Gastrocnemius medialis (tissue), 4 donors: ENCODE measurements at regions not wholly inside any gene's neighbourhood (a gene's known extent, or its start where the extent isn't known, plus 50 kb on each side); places are given as distances from the start of the nearest gene placed in this dataset.

Experiments used
- ATAC-seq, 2 donors: fragments of 150-250 bp; one replicate each; pipeline ENCODE4 v1.9.1; 2016
- DNase-seq, 2 donors: peaks; one replicate each; pipeline ENCODE4 v3.0.0-alpha.2; 2019
- H3K27ac ChIP-seq, 4 donors: fragments of 200-600 bp; sonication (generic); 1 replicate in 1 of 4; 2 replicates in 3 of 4; pipeline ENCODE4 v1.5.1; 2016 to 2018; ENCODE audit warnings: mild to moderate bottlenecking in 2 of 4, moderate library complexity in 1 of 4
- H3K27me3 ChIP-seq, 3 donors: fragments of 200-600 bp; sonication (generic) in 2 of 3; 1 replicate in 1 of 3; 2 replicates in 2 of 3; pipeline versions ENCODE4 v1.5.1 to v1.6.0; 2016 to 2019; ENCODE audit warnings: mild to moderate bottlenecking in 1 of 3, moderate library complexity in 1 of 3
- H3K36me3 ChIP-seq, 2 donors: fragments of 200-600 bp; sonication (generic) in 1 of 2; one replicate each; pipeline ENCODE4 v1.5.1; 2017 to 2018
- H3K4me1 ChIP-seq, 2 donors: fragments of 200-600 bp; sonication (generic) in 1 of 2; one replicate each; pipeline ENCODE4 v1.5.1; 2016 to 2017; ENCODE audit warnings: mild to moderate bottlenecking in 2 of 2
- H3K4me3 ChIP-seq, 4 donors: fragments of 200-600 bp; sonication (generic) in 3 of 4; 1 replicate in 1 of 4; 2 replicates in 3 of 4; pipeline ENCODE4 v1.5.1; 2016 to 2019; ENCODE audit warnings: mild to moderate bottlenecking in 2 of 4
- H3K9me3 ChIP-seq, 3 donors: fragments of 200-600 bp; sonication (generic) in 2 of 3; 1 replicate in 1 of 3; 2 replicates in 2 of 3; pipeline ENCODE4 v1.5.1; 2016 to 2019
- CTCF ChIP-seq, 5 experiments: fragments of 450-650 bp in 3 of 5; fragments of 200-600 bp in 2 of 5; sonication (generic) in 2 of 5; IDR thresholded peaks in 4 of 5; conservative IDR thresholded peaks in 1 of 5; 1 replicate in 4 of 5; 2 replicates in 1 of 5; pipeline ENCODE4 v1.5.1; 2016 to 2019; ENCODE audit warnings: antibody characterized with exemption in 5 of 5, mild to moderate bottlenecking in 3 of 5, moderate library complexity in 3 of 5
- POLR2A ChIP-seq, 2 donors: fragments of 450-650 bp; IDR thresholded peaks; one replicate each; pipeline ENCODE4 v1.6.1; 2017; ENCODE audit warnings: antibody characterized with exemption in 2 of 2, mild to moderate bottlenecking in 2 of 2, moderate library complexity in 2 of 2
- in situ Hi-C, 4 donors: fragments of 200-750 bp; cut with MboI; loops; one replicate each; pipeline versions ENCODE4 v1.15.0 to v1.8.0; 2017; ENCODE audit warnings: low sequenced_read_pairs in 4 of 4
- intact Hi-C: fragments of 100-400 bp; cut with DNase I; formaldehyde crosslinking; loops from one replicate; pipeline ENCODE4 v1.15.1; 2023; ENCODE audit warnings: low total_unique reads

- TF ChIP-seq POLR2A (IDR thresholded peaks at IDR 0.05) = no peak
- TF ChIP-seq CTCF (IDR thresholded peaks at IDR 0.05 in 4 of 5, conservative IDR thresholded peaks at IDR 0.05 in 1 of 5) = no peak
- in situ Hi-C loops (no loop called here), intact Hi-C loops (no loop called here)
- Histone ChIP-seq H3K27ac (no peak overlapping the region), H3K4me3 (no peak overlapping the region), H3K36me3 (no peaks in the 10 kb centered on the region), H3K9me3 (no peaks in the 10 kb centered on the region), H3K4me1 (no peaks in the 10 kb centered on the region), H3K27me3 (no peaks in the 10 kb centered on the region)
- DNase-seq (no peak), ATAC-seq (no peak)
Observed at GRCh38 chr12:74144396-74144795, 393.2 kb upstream of the ATXN7L3B start.

GRCh38 chr12:74145328-74145727 lies 392.3 kb upstream of the ATXN7L3B start:
- no peaks in the 10 kb centered on the region for H3K4me1 ChIP-seq
- intact Hi-C loops = no loop called here
- no peak overlapping the region for H3K27ac ChIP-seq
- DNase-seq = no peak
- H3K27me3 ChIP-seq = no peaks in the 10 kb centered on the region
- no peak for ATAC-seq
- H3K36me3 ChIP-seq = no peaks in the 10 kb centered on the region
- in situ Hi-C loops = no loop called here
- no peak overlapping the region for H3K4me3 ChIP-seq
- TF ChIP-seq POLR2A (IDR thresholded peaks at IDR 0.05) (no peak), CTCF (IDR thresholded peaks at IDR 0.05 in 4 of 5, conservative IDR thresholded peaks at IDR 0.05 in 1 of 5) (no peak)
- no peaks in the 10 kb centered on the region for H3K9me3 ChIP-seq

GRCh38 chr12:74148849-74149248 lies 388.8 kb upstream of the ATXN7L3B start:
- Histone ChIP-seq H3K36me3 (no peaks in the 10 kb centered on the region), H3K27ac (no peak overlapping the region), H3K4me1 (no peaks in the 10 kb centered on the region), H3K4me3 (no peak overlapping the region), H3K27me3 (no peaks in the 10 kb centered on the region), H3K9me3 (no peaks in the 10 kb centered on the region)
- no peak for TF ChIP-seq POLR2A (IDR thresholded peaks at IDR 0.05)
- no peak for TF ChIP-seq CTCF (IDR thresholded peaks at IDR 0.05 in 4 of 5, conservative IDR thresholded peaks at IDR 0.05 in 1 of 5)
- in situ Hi-C loops = no loop called here
- intact Hi-C loops = no loop called here
- DNase-seq = no peak
- ATAC-seq = no peak

- H3K27ac ChIP-seq = no peak overlapping the region
- no peaks in the 10 kb centered on the region for H3K36me3 ChIP-seq
- intact Hi-C loops = no loop called here
- ATAC-seq (no peak), DNase-seq (no peak)
- H3K4me3 ChIP-seq = no peak overlapping the region
- no peaks in the 10 kb centered on the region for H3K9me3 ChIP-seq
- no peaks in the 10 kb centered on the region for H3K4me1 ChIP-seq
- in situ Hi-C loops = no loop called here
- TF ChIP-seq CTCF (IDR thresholded peaks at IDR 0.05 in 4 of 5, conservative IDR thresholded peaks at IDR 0.05 in 1 of 5) (no peak), POLR2A (IDR thresholded peaks at IDR 0.05) (no peak)
- no peaks in the 10 kb centered on the region for H3K27me3 ChIP-seq
Observed at GRCh38 chr12:74152370-74152769, 385.3 kb upstream of the ATXN7L3B start.

GRCh38 chr12:74166096-74166495 lies 371.5 kb upstream of the ATXN7L3B start:
- no peak overlapping the region for H3K27ac ChIP-seq
- ATAC-seq (no peak), DNase-seq (no peak)
- no peaks in the 10 kb centered on the region for H3K36me3 ChIP-seq
- TF ChIP-seq POLR2A (IDR thresholded peaks at IDR 0.05) (no peak), CTCF (IDR thresholded peaks at IDR 0.05 in 4 of 5, conservative IDR thresholded peaks at IDR 0.05 in 1 of 5) (no peak)
- no peak overlapping the region for H3K4me3 ChIP-seq
- H3K9me3 ChIP-seq = no peaks in the 10 kb centered on the region
- in situ Hi-C loops = no loop called here
- H3K4me1 ChIP-seq = no peaks in the 10 kb centered on the region
- H3K27me3 ChIP-seq = no peaks in the 10 kb centered on the region
- intact Hi-C loops = no loop called here
